Esophagus muscularis mucosa (tissue), 4 donors: ENCODE measurements at regions not wholly inside any gene's neighbourhood (a gene's known extent, or its start where the extent isn't known, plus 50 kb on each side); places are given as distances from the start of the nearest gene placed in this dataset.
"Not testable (repeated sequence)": the region's sequence is repeated elsewhere in the genome, so short reads cannot be mapped to it uniquely, and the experiment has no call there.

Source experiments
- DNase-seq: peaks from one replicate; pipeline ENCODE4 v3.0.0-alpha.2; 2017; ENCODE audit errors: extremely low spot score
- H3K27ac ChIP-seq, 4 donors: fragments of 200-600 bp; sonication (generic); replicated peaks in 1 of 4; 1 replicate in 3 of 4; 2 replicates in 1 of 4; pipeline ENCODE4 v1.5.1; 2016 to 2019; ENCODE audit warnings: mild to moderate bottlenecking in 1 of 4
- H3K27me3 ChIP-seq, 4 donors: fragments of 200-600 bp; sonication (generic); one replicate each; pipeline versions ENCODE4 v1.5.1 to v1.6.0; 2016 to 2019
- H3K36me3 ChIP-seq, 4 donors: fragments of 200-600 bp; sonication (generic); one replicate each; pipeline ENCODE4 v1.5.1; 2016 to 2019
- H3K4me1 ChIP-seq, 4 donors: fragments of 200-600 bp; sonication (generic); one replicate each; pipeline ENCODE4 v1.5.1; 2016 to 2019
- H3K4me3 ChIP-seq, 4 donors: fragments of 200-600 bp; sonication (generic); 1 replicate in 2 of 4; 2 replicates in 2 of 4; pipeline ENCODE4 v1.5.1; 2016 to 2019; ENCODE audit warnings: mild to moderate bottlenecking in 4 of 4, moderate library complexity in 1 of 4
- H3K9me3 ChIP-seq, 4 donors: fragments of 200-600 bp; sonication (generic); 1 replicate in 3 of 4; 2 replicates in 1 of 4; pipeline ENCODE4 v1.5.1; 2016 to 2019
- EP300 ChIP-seq: sonication (generic); formaldehyde crosslinking; IDR thresholded peaks from one replicate; pipeline ENCODE4 v1.6.1; 2017; ENCODE audit warnings: antibody characterized with exemption
- POLR2A ChIP-seq: fragments of 450-650 bp; IDR thresholded peaks from one replicate; pipeline ENCODE4 v1.6.1; 2017; ENCODE audit warnings: antibody characterized with exemption, moderate library complexity, mild to moderate bottlenecking, low read depth
- POLR2AphosphoS5 ChIP-seq, 2 donors: sonication (generic); formaldehyde crosslinking; IDR thresholded peaks; one replicate each; pipeline ENCODE4 v1.6.1; 2017; ENCODE audit warnings: antibody characterized with exemption in 2 of 2
- WGBS: methylation state at CpG from one replicate; pipeline ENCODE4 v1.1.5; 2018; 5-methylcytosine and 5-hydroxymethylcytosine counted together
- intact Hi-C: fragments of 100-400 bp; cut with DNase I; formaldehyde crosslinking; loops from one replicate; pipeline ENCODE4 v1.15.1; 2023
- TF ChIP-seq, protein P1 (sequence below), 3 experiments: fragments of 200-600 bp in 2 of 3; fragments of 450-650 bp in 1 of 3; sonication (generic) in 2 of 3; IDR thresholded peaks; one replicate each; pipeline ENCODE4 v1.5.1; 2017 to 2019; ENCODE audit warnings: antibody characterized with exemption in 3 of 3, mild to moderate bottlenecking in 2 of 3, moderate library complexity in 1 of 3

DNA sequence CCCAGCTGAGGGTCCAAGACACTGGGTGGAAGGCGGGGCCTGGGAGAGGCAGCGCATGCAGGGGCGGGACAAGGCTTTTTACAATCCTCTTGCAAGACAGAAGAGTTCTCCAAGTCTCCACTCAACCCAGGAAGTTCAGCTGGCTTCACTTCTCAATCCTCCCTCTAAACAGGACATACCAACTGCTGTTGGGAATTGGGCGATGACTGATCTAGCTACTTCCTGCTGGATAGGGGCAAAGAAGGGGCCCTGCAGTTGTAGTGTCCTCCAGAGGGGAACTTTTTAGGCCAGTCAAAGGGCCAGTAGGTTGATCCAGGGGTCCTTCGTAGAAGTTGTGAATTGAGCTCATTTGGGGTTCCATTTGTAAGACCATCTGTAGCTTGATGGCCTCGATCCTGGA is 94.6 kb upstream of the TERB2 start:
- Histone ChIP-seq H3K36me3 (no peaks in the 10 kb centered on the region), H3K27ac (no peak overlapping the region), H3K27me3 (peaks cover 0 to 4% (median 0%) of the 10 kb centered on the region in 4 donors), H3K4me3 (no peak overlapping the region), H3K4me1 (no peaks in the 10 kb centered on the region), H3K9me3 (peaks cover 0 to 7% (median 0%) of the 10 kb centered on the region in 4 donors)
- TF ChIP-seq POLR2A: no peak
- TF ChIP-seq, protein P1, sequence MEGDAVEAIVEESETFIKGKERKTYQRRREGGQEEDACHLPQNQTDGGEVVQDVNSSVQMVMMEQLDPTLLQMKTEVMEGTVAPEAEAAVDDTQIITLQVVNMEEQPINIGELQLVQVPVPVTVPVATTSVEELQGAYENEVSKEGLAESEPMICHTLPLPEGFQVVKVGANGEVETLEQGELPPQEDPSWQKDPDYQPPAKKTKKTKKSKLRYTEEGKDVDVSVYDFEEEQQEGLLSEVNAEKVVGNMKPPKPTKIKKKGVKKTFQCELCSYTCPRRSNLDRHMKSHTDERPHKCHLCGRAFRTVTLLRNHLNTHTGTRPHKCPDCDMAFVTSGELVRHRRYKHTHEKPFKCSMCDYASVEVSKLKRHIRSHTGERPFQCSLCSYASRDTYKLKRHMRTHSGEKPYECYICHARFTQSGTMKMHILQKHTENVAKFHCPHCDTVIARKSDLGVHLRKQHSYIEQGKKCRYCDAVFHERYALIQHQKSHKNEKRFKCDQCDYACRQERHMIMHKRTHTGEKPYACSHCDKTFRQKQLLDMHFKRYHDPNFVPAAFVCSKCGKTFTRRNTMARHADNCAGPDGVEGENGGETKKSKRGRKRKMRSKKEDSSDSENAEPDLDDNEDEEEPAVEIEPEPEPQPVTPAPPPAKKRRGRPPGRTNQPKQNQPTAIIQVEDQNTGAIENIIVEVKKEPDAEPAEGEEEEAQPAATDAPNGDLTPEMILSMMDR (IDR thresholded peaks at IDR 0.05): no peak
- no peak for TF ChIP-seq POLR2AphosphoS5 (IDR thresholded peaks at IDR 0.05)
- no peak for TF ChIP-seq EP300
- WGBS: 75% methylated on average over 5 of the region's 6 CpGs
- DNase-seq: no peak
- intact Hi-C loops: no loop called here

DNA sequence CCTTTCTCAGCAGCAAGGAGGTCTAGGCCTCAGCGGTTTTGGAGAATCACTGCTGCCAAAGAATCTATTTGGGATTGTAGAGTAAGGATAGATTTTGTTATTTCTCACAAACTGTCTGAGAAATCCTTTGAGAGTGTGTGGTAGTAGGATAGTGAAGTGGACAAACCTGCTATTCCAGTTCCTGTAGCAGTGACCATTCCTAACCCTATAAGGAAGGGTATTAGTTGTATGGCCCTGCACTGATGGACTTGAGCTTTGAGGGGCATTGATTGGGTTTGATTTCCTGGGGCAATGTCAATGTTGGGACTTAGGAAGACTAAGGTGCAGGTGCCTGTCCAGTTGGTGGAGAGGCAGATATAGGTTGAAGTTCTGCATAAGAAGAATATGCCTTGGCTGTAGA is 93.6 kb upstream of the TERB2 start:
- H3K9me3 ChIP-seq, DNase-seq, H3K4me1 ChIP-seq, H3K4me3 ChIP-seq, H3K27ac ChIP-seq, intact Hi-C loops, H3K27me3 ChIP-seq, H3K36me3 ChIP-seq: not testable (repeated sequence)
- WGBS: 71% methylated on average over 1 of the region's 1 CpG

GRCh38 chr15:44868100-44868499 is 88.4 kb upstream of the TERB2 start:
- 83% methylated on average over 1 of the region's 1 CpG for WGBS

GRCh38 chr15:44870125-44870524 is 86.4 kb upstream of the TERB2 start:
- H3K27me3 ChIP-seq, H3K9me3 ChIP-seq, H3K4me1 ChIP-seq, H3K27ac ChIP-seq, DNase-seq, intact Hi-C loops, H3K4me3 ChIP-seq, H3K36me3 ChIP-seq: not testable (repeated sequence)
- WGBS: 85% methylated on average over 4 of the region's 4 CpGs

More at GRCh38 chr15:44868100-44868499, 88.4 kb upstream of the TERB2 start:
- H3K27ac ChIP-seq, H3K27me3 ChIP-seq, H3K36me3 ChIP-seq, DNase-seq, H3K9me3 ChIP-seq, H3K4me3 ChIP-seq, H3K4me1 ChIP-seq, intact Hi-C loops: not testable (repeated sequence)

DNA sequence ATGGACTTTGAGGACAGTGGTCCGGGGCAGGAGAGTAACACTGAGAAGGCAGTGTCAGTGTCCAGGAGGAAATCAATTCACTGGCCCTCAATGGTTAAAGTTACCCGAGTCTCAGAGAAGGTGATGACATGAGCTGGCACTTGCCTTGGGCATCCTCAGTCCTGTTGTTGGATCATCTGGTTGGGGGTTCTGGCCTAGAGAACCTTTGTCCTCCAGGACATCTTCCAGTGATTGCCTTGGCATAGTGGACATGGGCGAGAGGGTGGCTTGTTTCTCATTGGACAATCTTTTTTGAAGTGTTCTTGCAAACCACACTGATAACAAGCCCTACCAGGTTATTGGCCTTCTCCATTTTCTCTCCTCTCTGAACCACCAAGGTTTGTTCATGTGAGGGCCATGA is 83.4 kb upstream of the TERB2 start:
- H3K27me3 ChIP-seq: peaks cover 0 to 4% (median 0%) of the 10 kb centered on the region in 4 donors
- 53% methylated on average over 3 of the region's 3 CpGs for WGBS
- peaks cover 0 to 31% (median 19%) of the 10 kb centered on the region in 4 donors for H3K9me3 ChIP-seq
- no peaks in the 10 kb centered on the region for H3K4me1 ChIP-seq
- no peak for DNase-seq
- H3K36me3 ChIP-seq: no peaks in the 10 kb centered on the region
- TF ChIP-seq POLR2AphosphoS5 (IDR thresholded peaks at IDR 0.05): no peak
- no peak for TF ChIP-seq POLR2A
- TF ChIP-seq, protein P1 (IDR thresholded peaks at IDR 0.05): no peak
- TF ChIP-seq EP300: no peak
- H3K4me3 ChIP-seq: no peak overlapping the region
- H3K27ac ChIP-seq: no peak overlapping the region
- intact Hi-C loops: no loop called here

DNA sequence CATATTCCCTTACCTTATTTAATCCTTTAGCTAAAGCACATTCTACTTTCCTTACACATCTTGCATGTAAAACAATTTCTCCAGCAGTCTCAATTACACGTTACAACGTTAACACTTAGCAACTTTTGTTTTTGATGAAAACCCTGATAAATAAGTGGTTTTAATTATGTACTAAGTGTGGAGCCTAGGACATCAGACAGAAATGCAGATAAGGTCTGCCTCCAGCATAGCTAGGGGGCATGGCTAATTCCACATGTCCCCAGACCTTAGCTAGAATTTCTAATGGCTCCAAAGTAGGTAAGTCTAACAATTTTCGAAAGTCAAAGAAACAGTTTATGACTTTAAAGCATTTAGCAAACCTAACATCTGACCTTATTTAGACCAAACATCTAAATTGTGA is 77.4 kb upstream of the TERB2 start:
- no peaks in the 10 kb centered on the region for H3K36me3 ChIP-seq
- intact Hi-C loops: no loop called here
- no peak for DNase-seq
- H3K4me1 ChIP-seq: no peaks in the 10 kb centered on the region
- peaks cover 0 to 4% (median 0%) of the 10 kb centered on the region in 4 donors for H3K27me3 ChIP-seq
- H3K27ac ChIP-seq: no peak overlapping the region
- peaks cover 0 to 32% (median 19%) of the 10 kb centered on the region in 4 donors for H3K9me3 ChIP-seq
- WGBS: 85% methylated on average over 3 of the region's 3 CpGs
- TF ChIP-seq POLR2A (no peak), EP300 (no peak)
- TF ChIP-seq, protein P1 (IDR thresholded peaks at IDR 0.05): no peak
- H3K4me3 ChIP-seq: no peak overlapping the region
